Stomach (tissue), 8 donors: ENCODE measurements at regions not wholly inside any gene's neighbourhood (a gene's known extent, or its start where the extent isn't known, plus 50 kb on each side); places are given as distances from the start of the nearest gene placed in this dataset.

Source experiments
- DNase-seq, 2 donors: peaks; one replicate each; pipeline versions ENCODE4 v3.0.0 to v3.0.0-alpha.2; 2013 to 2019
- H3K27ac ChIP-seq, 5 donors: fragments of 200-600 bp in 4 of 5; sonication (generic) in 4 of 5; one replicate each; pipeline ENCODE4 v1.5.1; 2013 to 2019; ENCODE audit warnings: mild to moderate bottlenecking in 1 of 5, moderate library complexity in 1 of 5
- H3K27me3 ChIP-seq, 3 donors: fragments of 200-600 bp; sonication (generic); one replicate each; pipeline ENCODE4 v1.5.1; 2017 to 2019; ENCODE audit warnings: mixed run types in 1 of 3
- H3K36me3 ChIP-seq, 4 donors: fragments of 200-600 bp; sonication (generic); 1 replicate in 3 of 4; 2 replicates in 1 of 4; pipeline ENCODE4 v1.5.1; 2016 to 2019
- H3K4me1 ChIP-seq, 4 donors: fragments of 200-600 bp; sonication (generic); one replicate each; pipeline ENCODE4 v1.5.1; 2016 to 2019
- H3K4me3 ChIP-seq, 4 donors: fragments of 200-600 bp; sonication (generic) in 3 of 4; one replicate each; pipeline ENCODE4 v1.5.1; 2016 to 2019; ENCODE audit warnings: mild to moderate bottlenecking in 1 of 4
- H3K9me3 ChIP-seq, 4 donors: fragments of 200-600 bp; sonication (generic); one replicate each; pipeline ENCODE4 v1.5.1; 2016 to 2019
- CTCF ChIP-seq, 7 experiments: fragments of 450-650 bp in 4 of 7; fragments of 200-600 bp in 3 of 7; sonication (generic) in 3 of 7; IDR thresholded peaks; one replicate each; pipeline ENCODE4 v1.5.1; 2016 to 2019; ENCODE audit warnings: antibody characterized with exemption in 7 of 7, control low read depth in 2 of 7, mild to moderate bottlenecking in 1 of 7
- EP300 ChIP-seq: sonication (generic); formaldehyde crosslinking; IDR thresholded peaks from one replicate; pipeline ENCODE4 v1.6.1; 2017; ENCODE audit warnings: antibody characterized with exemption
- POLR2A ChIP-seq, 4 donors: fragments of 450-650 bp; IDR thresholded peaks; one replicate each; pipeline ENCODE4 v1.6.1; 2016; ENCODE audit warnings: antibody characterized with exemption in 4 of 4, control low read depth in 2 of 4, mild to moderate bottlenecking in 1 of 4, moderate library complexity in 1 of 4
- POLR2AphosphoS5 ChIP-seq, 3 donors: sonication (generic); formaldehyde crosslinking; IDR thresholded peaks; one replicate each; pipeline ENCODE4 v1.6.1; 2016; ENCODE audit warnings: antibody characterized with exemption in 3 of 3
- WGBS, 5 donors: extraction: QIAGEN DNeasy Blood & Tissue Kit in 3 of 5; methylation state at CpG; one replicate each; pipeline versions ENCODE4 v1.1.5 to v1.1.7; 2013 to 2018; 5-methylcytosine and 5-hydroxymethylcytosine counted together
- intact Hi-C: fragments of 100-400 bp; cut with DNase I; formaldehyde crosslinking; loops from one replicate; pipeline ENCODE4 v1.15.1; 2023; ENCODE audit warnings: low total_unique reads
- donor health status: healthy with polysubstance abuse.
- donor health status: Bipolar disorder and iron deficiency.
- donor health status: healthy.

- DNase-seq: peak in 1 of 2 donors; percentile 82
- no peak overlapping the region for H3K27ac ChIP-seq
- TF ChIP-seq EP300 (no peak), POLR2A (IDR thresholded peaks at IDR 0.05) (no peak), POLR2AphosphoS5 (IDR thresholded peaks at IDR 0.05) (no peak), CTCF (IDR thresholded peaks at IDR 0.05) (no peak)
- H3K4me3 ChIP-seq: no peak overlapping the region
- no peaks in the 10 kb centered on the region for H3K9me3 ChIP-seq
- WGBS, 5 donors: 54 to 70% (median 58%) methylated on average over 5 of the region's 5 CpGs
- H3K4me1 ChIP-seq: no peaks in the 10 kb centered on the region
- H3K27me3 ChIP-seq: no peaks in the 10 kb centered on the region
- no peaks in the 10 kb centered on the region for H3K36me3 ChIP-seq
- intact Hi-C loops: no loop called here
These were observed 113.9 kb upstream of the USP24 start for GRCh38 chr1:55329091-55329490.

- WGBS, 5 donors: 55 to 71% (median 64%) methylated on average over 14 of the region's 14 CpGs
- intact Hi-C loops: no loop called here
These were observed 111.5 kb upstream of the USP24 start for GRCh38 chr1:55326496-55327243.

GRCh38 chr1:55323760-55324159 lies 108.6 kb upstream of the USP24 start:
- Histone ChIP-seq H3K4me1 (no peaks in the 10 kb centered on the region), H3K27me3 (no peaks in the 10 kb centered on the region), H3K36me3 (no peaks in the 10 kb centered on the region), H3K4me3 (no peak overlapping the region), H3K9me3 (no peaks in the 10 kb centered on the region), H3K27ac (no peak overlapping the region)
- TF ChIP-seq POLR2A (IDR thresholded peaks at IDR 0.05) (no peak), EP300 (no peak), CTCF (IDR thresholded peaks at IDR 0.05) (no peak), POLR2AphosphoS5 (IDR thresholded peaks at IDR 0.05) (no peak)
- no peak for DNase-seq
- intact Hi-C loops: no loop called here
- 71 to 83% (median 77%) methylated on average over 6 of the region's 6 CpGs for WGBS, 5 donors

More at GRCh38 chr1:55326496-55327243, 111.5 kb upstream of the USP24 start:
- Histone ChIP-seq H3K4me1 (no peaks in the 10 kb centered on the region), H3K9me3 (no peaks in the 10 kb centered on the region), H3K27ac (no peak overlapping the region), H3K27me3 (no peaks in the 10 kb centered on the region), H3K4me3 (no peak overlapping the region), H3K36me3 (no peaks in the 10 kb centered on the region)
- DNase-seq: no peak
- no peak for TF ChIP-seq EP300
- TF ChIP-seq CTCF (IDR thresholded peaks at IDR 0.05): no peak
- no peak for TF ChIP-seq POLR2A (IDR thresholded peaks at IDR 0.05)
- TF ChIP-seq POLR2AphosphoS5 (IDR thresholded peaks at IDR 0.05): no peak

GRCh38 chr1:55322842-55323241 lies 107.7 kb upstream of the USP24 start:
- intact Hi-C loops: no loop called here
- WGBS, 5 donors: 69 to 84% (median 77%) methylated on average over 1 of the region's 1 CpG

More at GRCh38 chr1:55322842-55323241, 107.7 kb upstream of the USP24 start:
- H3K4me1 ChIP-seq: no peaks in the 10 kb centered on the region
- H3K36me3 ChIP-seq: no peaks in the 10 kb centered on the region
- H3K9me3 ChIP-seq: no peaks in the 10 kb centered on the region
- H3K4me3 ChIP-seq: no peak overlapping the region
- no peaks in the 10 kb centered on the region for H3K27me3 ChIP-seq
- TF ChIP-seq CTCF (IDR thresholded peaks at IDR 0.05): no peak
- TF ChIP-seq EP300: no peak
- no peak for TF ChIP-seq POLR2A (IDR thresholded peaks at IDR 0.05)
- TF ChIP-seq POLR2AphosphoS5 (IDR thresholded peaks at IDR 0.05): no peak
- no peak for DNase-seq
- H3K27ac ChIP-seq: no peak overlapping the region
